Right hindlimb (tissue), 1 donor: ENCODE measurements at regions not wholly inside any gene's neighbourhood (a gene's known extent, or its start where the extent isn't known, plus 50 kb on each side); places are given as distances from the start of the nearest gene placed in this dataset.
"Not testable (repeated sequence)": the region's sequence is repeated elsewhere in the genome, so short reads cannot be mapped to it uniquely, and the experiment has no call there.

Source experiments
- DNase-seq: peaks from one replicate; pipeline ENCODE4 v3.0.0-alpha.2; 2018

- no peak for DNase-seq
Observed at GRCh38 chr2:163046615-163047014, 208.0 kb upstream of the KCNH7 start.

GRCh38 chr2:163045830-163046229, 207.3 kb upstream of the KCNH7 start:
- DNase-seq: no peak

GRCh38 chr2:163044114-163044513, 205.5 kb upstream of the KCNH7 start:
- DNase-seq: no peak

- no peak for DNase-seq
Observed at GRCh38 chr2:163043201-163043600, 204.6 kb upstream of the KCNH7 start.

GRCh38 chr2:163039266-163039665, 200.7 kb upstream of the KCNH7 start:
- DNase-seq: no peak

- DNase-seq: no peak
Observed at GRCh38 chr2:163028807-163029206, 190.2 kb upstream of the KCNH7 start.

DNA sequence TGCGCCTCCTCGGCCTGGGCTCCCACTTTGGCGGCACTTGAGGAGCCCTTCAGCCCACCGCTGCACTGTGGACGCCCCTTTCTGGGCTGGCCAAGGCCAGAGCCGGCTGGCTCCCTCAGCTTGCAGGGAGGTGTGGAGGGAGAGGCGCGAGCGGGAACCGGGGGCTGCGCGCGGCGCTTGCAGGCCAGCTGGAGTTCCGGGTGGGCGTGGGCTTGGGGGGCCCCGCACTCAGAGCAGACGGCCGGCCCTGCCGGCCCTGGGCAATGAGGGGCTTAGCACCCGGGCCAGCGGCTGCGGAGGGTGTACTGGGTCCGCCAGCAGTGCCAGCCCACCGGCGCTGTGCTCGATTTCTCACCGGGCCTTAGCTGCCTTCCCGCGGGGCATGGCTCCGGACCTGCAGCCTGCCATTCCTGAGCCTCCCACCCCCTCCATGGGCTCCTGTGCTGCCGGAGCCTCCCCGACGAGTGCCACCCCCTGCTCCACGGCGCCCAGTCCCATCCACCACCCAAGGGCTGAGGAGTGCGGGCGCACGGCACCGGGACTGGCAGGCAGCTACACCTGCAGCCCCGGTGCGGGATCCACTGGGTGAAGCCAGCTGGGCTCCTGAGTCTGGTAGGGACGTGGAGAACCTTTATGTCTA, 187.7 kb upstream of the KCNH7 start:
- not testable (repeated sequence) for DNase-seq

- DNase-seq: not testable (repeated sequence)
Observed at GRCh38 chr2:163016882-163017281, 178.3 kb upstream of the KCNH7 start.

DNA sequence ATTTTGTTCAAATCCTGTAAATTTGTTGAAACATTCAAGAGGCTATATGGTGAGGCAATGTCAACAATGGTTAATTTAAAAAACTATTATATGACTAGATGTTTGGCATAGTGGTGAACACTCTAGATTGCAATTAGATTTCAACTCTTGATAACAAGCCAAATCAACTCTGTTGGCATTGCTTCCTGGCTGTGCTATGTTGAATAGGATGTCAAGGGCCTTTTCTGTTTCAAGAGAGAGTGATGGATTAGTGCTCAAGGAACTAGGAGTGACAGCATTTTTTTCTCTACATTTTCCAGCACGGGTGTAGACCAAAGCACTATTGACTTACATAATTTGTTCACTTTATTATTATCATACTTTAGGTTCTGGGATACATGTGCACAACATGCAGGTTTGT, 172.4 kb upstream of the KCNH7 start:
- DNase-seq: no peak

- DNase-seq: no peak
Observed at GRCh38 chr2:163008642-163009041, 170.1 kb upstream of the KCNH7 start.

GRCh38 chr2:162994718-162995117, 156.2 kb upstream of the KCNH7 start:
- DNase-seq: no peak

DNA sequence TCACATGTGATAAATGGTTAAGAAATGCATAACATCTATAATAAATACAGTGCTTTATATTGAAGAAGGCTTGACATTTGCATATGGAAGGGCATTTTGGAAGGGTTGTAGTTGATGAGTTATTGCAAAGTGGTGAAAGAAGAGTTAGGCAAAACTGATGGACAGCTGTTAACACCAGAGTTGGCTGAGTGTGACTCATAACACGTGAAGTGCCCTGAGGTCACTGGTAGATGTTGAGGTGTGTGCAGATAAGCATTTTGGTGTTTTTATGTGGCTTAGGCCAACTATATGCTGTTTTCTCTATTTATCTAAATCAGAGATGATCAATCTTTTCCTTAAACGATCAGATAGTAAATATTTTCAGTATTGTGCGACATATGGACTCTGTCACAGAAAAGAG, 154.3 kb upstream of the KCNH7 start:
- no peak for DNase-seq

DNA sequence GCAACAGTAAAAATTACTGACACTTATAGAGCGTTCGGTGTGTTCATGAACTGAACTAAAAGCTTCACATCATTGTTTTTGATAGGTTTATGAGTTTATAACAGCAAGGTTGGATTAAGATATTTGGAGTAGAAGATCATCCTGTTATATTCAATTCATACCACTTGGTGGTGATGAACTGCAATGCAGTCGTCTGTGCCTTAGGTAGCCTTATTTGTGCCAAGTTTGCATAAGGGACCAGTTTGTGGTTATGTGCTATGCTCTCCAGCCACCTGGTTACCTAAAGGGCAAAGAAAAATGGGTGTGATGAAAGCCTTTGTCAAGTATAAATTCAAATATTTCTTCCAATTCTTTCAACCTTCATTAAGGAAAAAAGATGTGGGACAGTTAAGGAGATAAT, 150.9 kb upstream of the KCNH7 start:
- DNase-seq: no peak

DNA sequence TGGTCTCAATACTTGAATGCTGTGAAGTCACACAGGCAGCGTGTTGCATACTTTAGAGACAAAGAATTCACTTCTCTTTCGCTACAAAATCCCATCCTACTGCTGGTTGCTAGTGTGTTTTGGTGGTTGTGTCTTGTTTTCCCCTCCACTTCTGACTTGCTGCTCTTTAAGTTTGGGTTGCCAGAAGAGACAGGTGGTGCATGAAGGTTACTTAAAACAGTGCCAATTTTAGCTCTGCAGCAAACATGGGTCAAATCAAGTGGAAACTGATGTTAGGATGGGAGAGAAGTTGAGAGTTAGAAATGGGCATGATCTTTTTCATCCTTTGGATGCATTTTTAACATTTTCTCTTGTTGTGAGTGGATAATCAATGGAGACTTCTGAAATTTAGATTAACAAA, 136.2 kb upstream of the KCNH7 start:
- DNase-seq: no peak

DNA sequence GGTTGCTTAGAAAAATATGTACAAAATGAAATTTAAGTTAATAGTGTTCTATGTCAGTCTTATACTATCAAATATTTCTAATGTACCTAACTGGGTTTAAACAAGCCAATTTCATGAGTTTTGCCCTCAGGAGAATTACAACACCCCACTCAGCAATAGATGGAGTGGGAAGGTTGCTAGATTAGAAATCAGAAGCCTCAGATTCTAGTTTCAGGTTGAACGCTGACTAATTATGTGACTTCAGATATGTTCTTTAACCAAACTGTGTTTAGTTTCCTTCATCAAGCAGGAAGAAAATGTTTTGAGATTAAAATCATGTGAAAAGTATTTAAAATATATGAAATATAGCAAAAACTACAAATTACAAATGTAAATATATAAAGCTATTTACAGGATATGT, 133.8 kb upstream of the KCNH7 start:
- DNase-seq: no peak

GRCh38 chr2:162968306-162968705, 129.7 kb upstream of the KCNH7 start:
- DNase-seq: no peak

- DNase-seq: no peak
Observed at GRCh38 chr2:162967811-162968210, 129.2 kb upstream of the KCNH7 start.

GRCh38 chr2:162967147-162967546, 128.6 kb upstream of the KCNH7 start:
- no peak for DNase-seq

DNA sequence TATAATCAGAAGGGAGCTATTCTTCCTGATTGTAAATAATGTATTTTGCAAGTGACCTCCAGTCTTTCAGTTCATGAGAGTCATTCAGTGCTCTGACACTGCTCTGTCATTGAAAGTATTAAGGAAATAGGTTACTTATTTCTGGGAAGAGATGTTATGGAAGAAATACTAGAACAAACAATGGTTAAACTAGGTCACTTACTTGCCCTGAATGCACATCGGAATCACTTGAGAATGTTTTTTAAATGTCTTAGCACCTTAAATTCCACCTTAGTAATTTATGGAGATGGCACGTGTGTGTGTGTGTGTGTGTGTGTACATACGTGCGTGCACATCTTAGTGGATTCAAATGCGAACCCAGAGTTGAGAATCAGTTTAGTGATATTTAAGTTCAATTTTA, 126.6 kb upstream of the KCNH7 start:
- no peak for DNase-seq

GRCh38 chr2:162964513-162964912, 125.9 kb upstream of the KCNH7 start:
- DNase-seq: no peak

DNA sequence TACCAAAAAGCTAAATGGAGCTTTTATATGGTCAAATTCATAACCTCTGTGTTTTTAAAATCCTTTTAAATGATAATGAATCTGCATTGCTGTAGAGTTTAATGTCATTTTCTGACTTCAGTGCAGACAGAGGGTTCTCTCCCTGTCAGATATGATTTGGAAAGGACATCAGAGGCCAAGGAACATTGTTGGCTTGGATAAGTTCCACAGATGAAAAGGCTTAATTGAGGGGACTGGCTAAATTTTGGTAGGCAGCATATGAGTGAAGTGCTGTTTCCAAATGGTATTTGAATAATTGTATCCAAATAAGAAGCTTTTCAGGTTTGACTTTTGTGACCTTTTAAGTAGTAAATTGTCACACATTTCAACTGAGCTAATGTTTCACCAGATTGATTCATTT, 124.6 kb upstream of the KCNH7 start:
- no peak for DNase-seq

DNA sequence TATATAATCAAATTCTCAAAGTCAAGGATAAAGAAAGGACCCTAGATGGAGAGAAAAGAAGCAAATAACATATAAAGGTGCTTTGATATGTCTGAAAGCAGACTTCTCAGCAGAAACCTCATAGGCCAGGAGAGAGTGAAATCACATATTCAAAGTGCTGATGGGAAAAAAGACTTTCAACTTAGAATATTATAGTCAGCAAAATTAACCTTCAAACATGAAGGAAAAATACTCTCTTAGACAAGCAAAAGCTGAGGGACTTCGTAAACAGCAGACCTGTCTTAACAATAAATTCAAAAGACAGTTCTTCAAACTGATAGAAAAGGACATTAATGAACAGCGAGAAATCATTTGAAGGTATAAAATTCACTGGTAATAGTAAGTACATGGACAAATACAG, 107.2 kb upstream of the KCNH7 start:
- DNase-seq: no peak

- no peak for DNase-seq
Observed at GRCh38 chr2:162938387-162938786, 99.8 kb upstream of the KCNH7 start.

DNA sequence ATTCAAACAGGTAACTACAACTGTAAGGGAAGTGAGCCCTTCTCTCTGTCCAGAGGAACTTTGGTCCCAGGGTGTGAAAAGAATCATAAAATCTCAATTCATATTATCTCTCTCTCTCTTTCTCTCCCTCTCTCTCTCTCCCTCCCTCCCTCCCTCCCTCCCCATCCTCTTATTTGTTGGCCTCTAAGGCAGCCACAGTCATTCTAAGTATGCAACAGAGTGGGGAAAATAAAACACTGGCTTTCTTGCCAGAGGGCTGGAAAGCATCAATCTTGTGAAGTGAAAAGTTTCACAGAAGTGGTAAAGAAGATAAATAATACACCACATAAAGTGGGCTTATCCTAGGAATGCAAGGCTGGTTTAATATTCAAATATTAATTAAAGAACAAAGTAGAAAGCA, 95.6 kb upstream of the KCNH7 start:
- DNase-seq: no peak

DNA sequence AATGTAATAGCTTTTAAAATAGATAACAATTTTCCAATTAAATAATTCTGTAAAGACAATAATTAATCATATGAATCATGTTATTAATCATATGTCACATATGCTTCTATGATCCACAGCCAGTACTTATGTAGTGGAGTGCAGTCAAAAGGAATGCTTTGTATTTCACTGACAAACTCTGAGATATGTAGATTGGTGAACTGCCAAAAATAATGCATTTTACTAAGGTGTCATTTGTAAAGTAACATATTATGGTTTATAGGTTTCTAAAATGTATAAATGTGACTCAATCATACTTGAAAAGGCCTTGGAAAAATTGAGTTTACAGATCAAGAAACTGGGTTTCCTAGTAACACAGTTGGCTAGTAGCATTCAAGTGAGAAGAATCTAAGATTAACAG, 93.8 kb upstream of the KCNH7 start:
- no peak for DNase-seq

DNA sequence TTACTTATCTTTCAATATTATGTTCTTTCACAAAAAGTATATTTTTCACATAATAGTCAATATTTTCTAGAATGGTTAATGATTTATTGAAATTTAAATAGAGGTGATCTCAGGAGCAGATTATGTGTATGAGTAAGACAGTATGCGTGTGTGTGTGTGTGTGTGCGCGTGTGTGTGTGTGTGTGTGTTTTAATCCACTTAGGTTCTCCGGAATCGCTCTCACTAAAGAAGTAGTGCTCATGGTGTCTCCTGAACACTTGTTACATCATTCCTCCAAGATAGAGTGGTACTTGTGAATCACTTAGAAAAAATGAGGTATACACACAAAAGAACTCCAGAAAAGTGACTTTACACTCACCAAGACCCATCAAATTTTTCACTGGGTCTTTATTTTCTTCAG, 91.0 kb upstream of the KCNH7 start:
- DNase-seq: no peak
